ENCODE measurements at regions not wholly inside any gene's neighbourhood (a gene's known extent, or its start where the extent isn't known, plus 50 kb on each side); places are given as distances from the start of the nearest gene placed in this dataset.

DNA sequence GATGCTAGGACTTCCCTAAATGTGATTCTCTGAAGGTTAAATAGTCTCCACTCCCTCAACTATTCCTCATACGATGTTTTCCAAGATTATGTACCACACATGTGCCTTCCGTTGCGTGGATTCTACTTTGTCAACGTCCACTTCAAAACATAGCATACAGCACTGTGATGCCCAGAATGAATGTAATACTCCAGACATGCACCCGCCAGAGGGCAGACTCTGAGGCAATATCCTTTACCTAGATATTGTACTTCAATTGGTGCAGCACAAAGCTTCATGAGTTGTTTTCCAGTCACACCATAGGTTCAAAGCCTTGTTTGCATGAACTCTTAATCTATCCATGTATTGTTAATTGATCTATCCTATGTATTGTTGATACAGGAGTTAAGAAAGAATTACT, 201.0 kb upstream of the NABP1 start:
- H3K27me3 Mint-ChIP-seq (ENCODE audit: low read depth), result peaks cover 4% of the 10 kb centered on the region
- no peak overlapping the region for H3K4me3 Mint-ChIP-seq
- H3K36me3 Mint-ChIP-seq (ENCODE audit: low read depth), result no peaks in the 10 kb centered on the region
- H3K9me3 Mint-ChIP-seq, result peaks cover 14% of the 10 kb centered on the region
- no peaks in the 10 kb centered on the region for H3K4me1 Mint-ChIP-seq (ENCODE audit: low read depth)
- H3K27ac Mint-ChIP-seq, result no peak overlapping the region

DNA sequence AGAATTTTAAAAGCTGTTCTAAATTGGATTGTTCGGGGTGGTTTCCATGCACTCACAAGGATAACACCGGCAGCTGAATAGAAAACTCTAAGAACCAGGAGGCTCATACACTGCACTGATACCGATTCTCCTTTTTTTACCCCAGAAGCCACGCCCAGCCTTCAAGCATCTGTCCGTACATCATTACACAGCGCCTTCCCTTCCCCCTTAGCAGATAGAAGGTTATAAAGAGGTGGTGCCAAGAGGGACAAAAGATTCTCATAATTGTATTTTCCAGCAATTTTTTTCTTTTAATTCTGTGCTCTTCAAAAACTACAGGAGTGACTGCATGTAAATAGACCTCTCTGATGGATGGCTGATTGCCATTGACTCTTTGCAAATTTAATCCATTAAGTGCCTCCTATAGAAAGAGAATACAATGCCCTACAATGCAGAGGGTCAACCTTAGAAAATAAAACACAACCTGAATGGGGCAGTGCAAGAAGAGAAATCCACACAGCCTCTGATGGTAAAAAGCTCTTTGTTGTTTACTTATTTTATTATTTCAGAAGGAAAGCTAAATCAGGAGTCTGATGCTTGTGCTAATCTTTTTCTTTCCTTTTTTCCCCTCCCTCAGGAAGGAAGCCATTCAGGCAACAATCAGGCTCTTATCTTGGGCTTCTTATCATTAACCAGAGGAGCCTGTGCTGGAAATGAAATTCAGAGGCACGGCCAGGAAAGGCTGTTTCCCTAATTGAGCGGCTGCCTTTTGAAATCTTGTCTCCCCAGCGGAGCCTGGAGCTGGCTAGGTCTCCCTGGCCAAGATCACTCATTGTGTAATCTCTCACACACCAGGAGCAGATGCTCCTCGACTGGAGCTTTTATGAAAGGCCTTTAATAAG, 198.9 kb upstream of the NABP1 start:
- Mint-ChIP-seq H3K27ac (no peak overlapping the region), H3K27me3 (ENCODE audit: low read depth) (peaks cover 4% of the 10 kb centered on the region), H3K9me3 (peaks cover 26% of the 10 kb centered on the region), H3K36me3 (ENCODE audit: low read depth) (no peaks in the 10 kb centered on the region), H3K4me3 (no peak overlapping the region), H3K4me1 (ENCODE audit: low read depth) (no peaks in the 10 kb centered on the region)

- Mint-ChIP-seq H3K4me1 (ENCODE audit: low read depth) (no peaks in the 10 kb centered on the region), H3K27ac (no peak overlapping the region), H3K36me3 (ENCODE audit: low read depth) (no peaks in the 10 kb centered on the region), H3K9me3 (peaks cover 26% of the 10 kb centered on the region), H3K27me3 (ENCODE audit: low read depth) (peaks cover 7% of the 10 kb centered on the region), H3K4me3 (no peak overlapping the region)
Measured at GRCh38 chr2:191479680-191480023, 198.3 kb upstream of the NABP1 start.

DNA sequence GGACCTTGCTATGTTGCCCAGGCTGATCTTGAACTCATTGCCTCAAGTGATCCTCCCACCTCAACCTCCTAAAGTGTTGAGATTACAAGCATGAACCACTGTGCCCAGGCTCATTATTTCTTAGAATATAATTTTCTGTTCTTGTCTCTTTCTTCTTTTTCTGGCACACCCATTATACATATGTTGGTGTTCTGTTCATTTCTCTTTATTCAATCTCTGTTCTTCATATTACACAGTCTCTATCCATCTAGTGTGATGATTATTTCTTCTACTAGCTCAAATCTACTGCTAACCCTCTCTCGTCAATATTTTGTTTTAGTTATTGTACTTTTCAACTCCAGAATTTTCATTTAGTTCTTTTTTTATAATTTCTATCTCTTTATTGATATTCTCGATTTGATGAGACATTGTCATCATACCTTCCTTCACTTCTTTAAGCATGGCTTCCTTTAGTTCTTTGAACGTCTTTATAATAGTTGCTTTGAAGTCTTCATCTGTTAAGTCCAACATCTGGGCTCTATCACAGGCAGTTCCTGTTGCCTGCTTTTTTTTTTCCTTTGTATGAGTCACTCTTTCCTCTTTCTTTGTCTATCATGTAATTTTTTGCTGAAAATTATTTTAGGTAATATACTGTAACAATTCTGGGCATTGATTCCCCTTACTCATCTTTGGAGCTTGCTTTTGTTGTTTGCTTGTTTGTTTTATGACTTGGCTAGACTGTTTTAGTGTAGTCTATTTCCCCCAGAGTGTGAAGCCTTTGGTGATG, 196.4 kb upstream of the NABP1 start:
- Mint-ChIP-seq H3K36me3 (ENCODE audit: low read depth) (no peaks in the 10 kb centered on the region), H3K27ac (no peak overlapping the region), H3K4me3 (no peak overlapping the region), H3K27me3 (ENCODE audit: low read depth) (peaks cover 11% of the 10 kb centered on the region), H3K9me3 (peaks cover 26% of the 10 kb centered on the region), H3K4me1 (ENCODE audit: low read depth) (no peaks in the 10 kb centered on the region)

DNA sequence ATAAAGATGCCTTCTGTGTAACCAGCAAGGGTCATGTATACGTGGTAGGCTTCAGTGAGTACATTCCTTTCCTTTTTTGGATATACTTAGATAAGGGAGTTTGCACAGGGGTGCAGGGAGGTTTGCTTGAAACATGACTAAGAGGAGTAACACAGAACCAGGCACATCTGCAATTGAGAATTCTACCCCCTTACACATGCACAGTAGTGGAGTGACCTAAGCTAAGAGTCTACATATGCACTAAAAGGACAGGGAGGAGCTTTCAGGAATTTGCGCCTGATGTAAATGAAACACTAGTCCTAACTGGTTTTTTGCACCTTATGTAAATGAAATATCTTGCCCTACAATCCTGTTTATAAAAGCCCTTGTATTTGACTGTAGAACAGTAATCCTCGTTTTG, 194.8 kb upstream of the NABP1 start:
- Mint-ChIP-seq H3K4me3 (no peak overlapping the region), H3K27me3 (ENCODE audit: low read depth) (peaks cover 11% of the 10 kb centered on the region), H3K4me1 (ENCODE audit: low read depth) (no peaks in the 10 kb centered on the region)

DNA sequence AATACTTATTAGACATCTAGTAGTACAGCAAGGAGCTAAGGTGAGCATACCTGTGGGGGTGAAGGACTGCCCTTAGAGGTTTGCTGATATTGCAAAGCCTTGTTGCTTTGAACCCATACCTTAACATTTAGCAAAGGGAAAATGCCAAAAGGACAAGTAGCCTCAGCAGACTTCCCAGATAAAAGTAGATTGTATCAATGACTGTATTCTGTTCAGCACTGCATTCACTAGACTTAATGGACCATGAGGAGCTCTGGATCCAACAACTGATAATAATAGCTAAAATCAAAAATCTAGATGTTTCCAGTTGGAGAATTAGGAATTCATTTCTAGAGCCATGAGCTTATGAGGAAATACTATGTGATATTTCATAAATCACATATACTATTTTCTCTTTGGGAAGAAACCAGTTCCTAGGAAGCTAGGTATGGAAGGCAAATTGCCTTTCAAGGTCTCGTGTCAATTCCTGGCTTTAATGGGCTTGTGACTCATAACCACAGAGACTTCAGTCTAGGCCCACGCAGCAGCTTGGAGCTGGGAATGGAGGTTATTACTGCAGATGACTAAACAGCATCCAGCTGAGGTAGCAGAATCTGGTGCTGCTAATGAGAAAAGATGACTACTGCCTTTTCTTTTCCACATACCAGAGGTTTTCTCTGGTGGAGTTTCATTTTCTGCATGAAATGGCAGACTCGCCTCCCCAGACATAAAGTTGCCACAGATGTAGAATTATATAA, 191.2 kb upstream of the NABP1 start:
- Mint-ChIP-seq H3K4me1 (ENCODE audit: low read depth) (no peaks in the 10 kb centered on the region), H3K27me3 (ENCODE audit: low read depth) (peaks cover 12% of the 10 kb centered on the region), H3K27ac (no peak overlapping the region), H3K9me3 (peaks cover 14% of the 10 kb centered on the region), H3K4me3 (no peak overlapping the region), H3K36me3 (ENCODE audit: low read depth) (no peaks in the 10 kb centered on the region)

More for the DNA sequence above, 194.8 kb upstream of the NABP1 start:
- H3K36me3 Mint-ChIP-seq (ENCODE audit: low read depth), result no peaks in the 10 kb centered on the region
- H3K27ac Mint-ChIP-seq, result no peak overlapping the region
- peaks cover 26% of the 10 kb centered on the region for H3K9me3 Mint-ChIP-seq

DNA sequence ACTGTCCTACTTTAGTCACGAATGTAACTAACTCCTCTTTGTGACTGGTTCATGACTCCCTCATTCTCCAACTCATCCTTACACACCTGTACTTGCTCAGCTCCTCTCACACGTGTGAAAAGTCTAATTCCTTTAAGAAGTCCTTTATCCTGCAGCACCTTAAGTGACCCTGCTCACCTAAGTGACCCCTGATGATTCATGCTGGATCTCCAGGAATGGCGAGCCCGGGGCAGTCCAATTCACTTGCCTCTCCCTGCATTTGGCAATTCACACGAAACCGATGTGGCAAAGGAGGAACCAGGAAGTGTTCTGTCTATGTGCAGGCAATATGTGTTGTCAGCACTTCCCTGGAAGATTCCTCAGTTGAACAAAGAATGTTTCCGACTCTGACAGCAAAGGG, 189.8 kb upstream of the NABP1 start:
- H3K27me3 Mint-ChIP-seq (ENCODE audit: low read depth), result peaks cover 10% of the 10 kb centered on the region
- no peak overlapping the region for H3K4me3 Mint-ChIP-seq
- no peaks in the 10 kb centered on the region for H3K36me3 Mint-ChIP-seq (ENCODE audit: low read depth)
- H3K4me1 Mint-ChIP-seq (ENCODE audit: low read depth), result no peaks in the 10 kb centered on the region
- H3K27ac Mint-ChIP-seq, result no peak overlapping the region
- peaks cover 7% of the 10 kb centered on the region for H3K9me3 Mint-ChIP-seq

DNA sequence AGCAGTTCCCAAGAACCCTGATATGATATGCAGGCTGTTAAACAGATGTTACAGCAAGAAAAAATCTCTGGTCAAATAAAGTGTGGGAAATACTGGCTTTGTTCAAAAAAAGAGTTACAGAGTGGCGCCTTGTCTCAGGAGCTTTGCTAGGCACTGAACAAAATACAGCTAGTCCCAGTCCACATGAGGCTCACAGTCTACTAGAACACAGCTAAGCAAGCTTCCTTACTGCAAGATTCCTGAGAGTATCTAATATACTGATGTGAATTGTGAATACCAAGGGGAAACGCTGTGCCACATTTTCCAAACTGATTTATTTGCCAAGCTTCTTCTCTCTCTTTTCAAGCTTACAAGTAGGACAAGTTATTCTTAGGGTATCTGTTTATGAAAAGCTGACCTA, 188.8 kb upstream of the NABP1 start:
- H3K4me3 Mint-ChIP-seq, result no peak overlapping the region
- peaks cover 16% of the 10 kb centered on the region for H3K27me3 Mint-ChIP-seq (ENCODE audit: low read depth)
- no peak overlapping the region for H3K27ac Mint-ChIP-seq
- no peaks in the 10 kb centered on the region for H3K36me3 Mint-ChIP-seq (ENCODE audit: low read depth)
- H3K9me3 Mint-ChIP-seq, result no peaks in the 10 kb centered on the region
- H3K4me1 Mint-ChIP-seq (ENCODE audit: low read depth), result no peaks in the 10 kb centered on the region

- Mint-ChIP-seq H3K27ac (no peak overlapping the region), H3K9me3 (no peaks in the 10 kb centered on the region), H3K4me3 (no peak overlapping the region), H3K36me3 (ENCODE audit: low read depth) (no peaks in the 10 kb centered on the region), H3K4me1 (ENCODE audit: low read depth) (no peaks in the 10 kb centered on the region), H3K27me3 (ENCODE audit: low read depth) (peaks cover 24% of the 10 kb centered on the region)
Measured at GRCh38 chr2:191496838-191497237, 181.1 kb upstream of the NABP1 start.

DNA sequence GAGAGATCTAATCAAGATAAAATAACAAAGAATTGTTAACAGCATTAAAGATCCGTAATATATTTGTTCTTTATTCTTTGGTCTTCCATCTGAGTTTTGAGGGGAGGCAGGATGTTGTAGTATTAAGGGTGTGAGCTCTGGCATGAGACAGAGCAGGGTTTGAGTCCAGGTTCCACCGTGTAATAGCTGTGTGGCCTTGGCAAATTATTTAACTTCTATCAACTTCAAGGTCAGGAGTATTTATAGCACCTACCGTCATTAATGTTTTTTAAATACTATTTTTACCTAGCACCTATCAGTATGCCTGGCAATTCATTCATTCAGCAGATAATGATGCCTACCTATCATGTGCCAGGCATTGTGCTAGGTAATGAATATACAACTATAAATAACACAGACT, 180.1 kb upstream of the NABP1 start:
- H3K27ac Mint-ChIP-seq, result no peak overlapping the region
- no peaks in the 10 kb centered on the region for H3K4me1 Mint-ChIP-seq (ENCODE audit: low read depth)
- H3K27me3 Mint-ChIP-seq (ENCODE audit: low read depth), result peaks cover 24% of the 10 kb centered on the region
- H3K36me3 Mint-ChIP-seq (ENCODE audit: low read depth), result no peaks in the 10 kb centered on the region
- H3K9me3 Mint-ChIP-seq, result no peaks in the 10 kb centered on the region
- H3K4me3 Mint-ChIP-seq, result no peak overlapping the region

GRCh38 chr2:191499050-191499449, 178.9 kb upstream of the NABP1 start:
- H3K4me3 Mint-ChIP-seq, result no peak overlapping the region
- H3K27me3 Mint-ChIP-seq (ENCODE audit: low read depth), result peaks cover 20% of the 10 kb centered on the region

DNA sequence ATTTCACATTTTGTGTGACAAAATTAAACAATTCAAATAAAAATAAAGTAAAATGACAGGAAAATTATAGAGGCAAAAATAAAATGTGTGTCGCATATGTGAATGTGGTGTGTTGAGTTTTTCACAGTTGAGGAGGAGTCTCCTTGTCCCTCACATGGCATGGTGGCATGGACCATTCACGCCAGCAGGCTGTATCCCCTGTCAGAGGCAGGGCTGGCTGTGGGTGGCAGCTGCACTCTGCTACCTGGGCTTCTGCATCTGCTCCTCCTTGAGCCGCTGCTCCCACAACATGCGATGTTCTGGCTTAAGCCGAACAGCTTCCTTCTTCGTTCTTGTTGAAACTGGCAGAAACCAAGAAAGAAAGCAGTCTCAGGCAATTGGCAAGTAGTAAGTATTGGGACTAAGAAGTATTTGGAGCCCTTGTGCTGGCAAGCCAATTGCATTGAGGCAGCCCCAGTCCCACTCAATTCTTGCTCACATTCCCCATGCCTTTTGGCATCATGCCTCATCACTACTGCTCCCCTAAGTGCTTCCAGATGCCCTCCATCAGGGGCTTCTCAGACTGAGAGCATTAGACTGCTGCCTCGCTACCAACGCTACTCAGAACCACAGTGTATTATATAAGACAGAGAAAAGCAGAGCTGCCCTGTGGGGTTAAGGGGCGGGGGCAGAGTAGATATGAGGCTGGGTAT, 177.9 kb upstream of the NABP1 start:
- Mint-ChIP-seq H3K36me3 (ENCODE audit: low read depth) (no peaks in the 10 kb centered on the region), H3K27me3 (ENCODE audit: low read depth) (peaks cover 15% of the 10 kb centered on the region), H3K27ac (no peak overlapping the region), H3K4me1 (ENCODE audit: low read depth) (no peaks in the 10 kb centered on the region), H3K4me3 (no peak overlapping the region), H3K9me3 (no peaks in the 10 kb centered on the region)

More at GRCh38 chr2:191499050-191499449, 178.9 kb upstream of the NABP1 start:
- no peaks in the 10 kb centered on the region for H3K4me1 Mint-ChIP-seq (ENCODE audit: low read depth)
- no peaks in the 10 kb centered on the region for H3K36me3 Mint-ChIP-seq (ENCODE audit: low read depth)
- H3K9me3 Mint-ChIP-seq, result no peaks in the 10 kb centered on the region
- H3K27ac Mint-ChIP-seq, result no peak overlapping the region

DNA sequence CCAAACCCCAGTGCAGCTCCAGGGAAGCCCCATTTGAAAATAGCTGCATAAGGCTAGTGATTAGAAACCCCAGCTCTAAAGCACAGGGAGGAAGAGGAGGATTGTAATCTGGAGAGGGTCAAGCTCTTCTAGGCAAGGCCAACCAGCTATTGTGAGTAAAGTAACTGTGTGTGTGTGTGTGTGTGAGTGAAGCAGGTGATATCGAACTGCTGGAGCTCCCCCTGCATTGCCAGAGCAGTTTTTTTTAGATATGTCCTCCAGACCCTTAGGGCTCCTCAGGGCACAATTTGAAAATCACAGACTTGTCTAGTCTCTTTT, 177.4 kb upstream of the NABP1 start:
- Mint-ChIP-seq H3K27me3 (ENCODE audit: low read depth) (peaks cover 15% of the 10 kb centered on the region), H3K9me3 (no peaks in the 10 kb centered on the region), H3K4me3 (no peak overlapping the region), H3K36me3 (ENCODE audit: low read depth) (no peaks in the 10 kb centered on the region), H3K4me1 (ENCODE audit: low read depth) (no peaks in the 10 kb centered on the region), H3K27ac (no peak overlapping the region)

GRCh38 chr2:191500884-191501560, 176.9 kb upstream of the NABP1 start:
- Mint-ChIP-seq H3K27me3 (ENCODE audit: low read depth) (peaks cover 15% of the 10 kb centered on the region), H3K27ac (no peak overlapping the region), H3K4me1 (ENCODE audit: low read depth) (no peaks in the 10 kb centered on the region), H3K9me3 (no peaks in the 10 kb centered on the region), H3K36me3 (ENCODE audit: low read depth) (no peaks in the 10 kb centered on the region), H3K4me3 (no peak overlapping the region)

Data from T-helper 1 cell treated with Interleukin-12 subunit alpha and Interleukin-12 subunit beta and Interleukin-4 antibody, amounts not matched to agents 30 μg/mL and 1 μg/mL, for 36 hours (primary cell).